COR-L47 (cell line): ENCODE measurements at regions not wholly inside any gene's neighbourhood (a gene's known extent, or its start where the extent isn't known, plus 50 kb on each side); places are given as distances from the start of the nearest gene placed in this dataset.
"Not testable (repeated sequence)": the region's sequence is repeated elsewhere in the genome, so short reads cannot be mapped to it uniquely, and the experiment has no call there.

ENCODE experiments used
- DNase-seq: peaks from one replicate; lab custom pipeline; 2025; lab: John Stamatoyannopoulos, UW

DNA sequence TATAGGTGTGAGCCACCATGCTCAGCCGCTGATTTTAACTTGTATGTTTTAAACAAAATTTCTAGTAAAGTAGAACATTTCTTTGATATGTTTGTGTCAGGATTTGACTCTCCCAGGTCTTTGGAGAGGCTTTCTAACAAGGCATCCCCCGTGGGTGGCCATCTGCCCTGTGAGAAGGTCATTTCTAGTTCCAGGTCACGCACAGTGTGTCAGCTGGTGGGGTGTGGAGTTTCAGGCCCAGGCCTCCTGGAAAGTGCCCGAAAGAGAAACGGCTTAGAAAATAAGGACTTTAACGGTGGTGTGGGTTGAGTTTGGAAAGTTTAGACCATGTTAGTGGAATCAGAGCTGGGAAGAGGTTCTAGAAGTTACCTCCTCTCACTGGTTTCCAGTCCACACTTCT lies 61.0 kb downstream of the SPDYE17 start:
- DNase-seq, result not testable (repeated sequence)

DNA sequence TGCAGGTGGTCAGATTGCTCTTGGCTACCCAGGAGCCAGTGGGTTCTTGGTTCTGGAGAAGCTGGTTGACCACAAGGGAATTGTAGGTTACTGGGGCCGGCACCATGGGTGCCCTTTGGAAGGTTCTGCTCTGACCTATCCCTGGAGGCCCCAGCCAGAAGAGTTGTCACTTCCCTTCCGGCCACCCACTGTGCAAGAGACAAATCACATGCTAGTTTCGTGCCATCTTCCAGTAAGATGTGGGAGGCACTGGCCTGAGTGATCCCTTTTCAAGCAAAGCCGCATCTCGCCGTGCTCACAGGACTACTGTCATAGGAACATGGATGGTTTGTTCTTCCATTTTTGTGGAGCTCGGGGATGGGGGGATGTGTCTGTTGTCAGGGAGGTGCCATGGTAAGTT lies 62.3 kb downstream of the SPDYE17 start:
- DNase-seq, result not testable (repeated sequence)

- not testable (repeated sequence) for DNase-seq
These were observed 66.2 kb downstream of the SPDYE17 start for GRCh38 chr7:76965731-76966548.

- DNase-seq, result not testable (repeated sequence)
These were observed 68.1 kb downstream of the SPDYE17 start for GRCh38 chr7:76964050-76964449.

DNA sequence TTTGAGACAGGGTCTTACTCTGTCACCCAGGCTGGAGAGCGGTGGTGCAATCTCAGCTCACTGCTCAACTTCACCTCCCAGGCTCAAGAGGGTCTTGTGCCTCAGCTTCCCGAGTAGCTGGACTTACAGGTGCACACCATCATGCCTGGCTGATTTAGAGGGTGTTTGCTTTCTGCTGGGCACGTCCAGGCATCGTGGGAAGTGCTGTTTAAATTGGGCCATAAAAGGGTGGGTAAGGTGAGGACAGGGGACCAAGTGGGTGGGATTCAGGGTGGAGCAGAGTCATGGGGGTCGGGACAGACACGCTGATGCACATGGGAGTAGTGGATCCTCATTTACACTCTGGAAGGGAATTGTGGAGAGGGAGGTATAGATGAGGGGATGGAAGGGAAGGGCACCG lies 69.1 kb downstream of the SPDYE17 start:
- not testable (repeated sequence) for DNase-seq

- DNase-seq, result not testable (repeated sequence)
These were observed 71.7 kb downstream of the SPDYE17 start for GRCh38 chr7:76960400-76960986.

- not testable (repeated sequence) for DNase-seq
These were observed 72.4 kb downstream of the SPDYE17 start for GRCh38 chr7:76959573-76960399.

- not testable (repeated sequence) for DNase-seq
These were observed 75.6 kb downstream of the SPDYE17 start for GRCh38 chr7:76956531-76956930.

DNA sequence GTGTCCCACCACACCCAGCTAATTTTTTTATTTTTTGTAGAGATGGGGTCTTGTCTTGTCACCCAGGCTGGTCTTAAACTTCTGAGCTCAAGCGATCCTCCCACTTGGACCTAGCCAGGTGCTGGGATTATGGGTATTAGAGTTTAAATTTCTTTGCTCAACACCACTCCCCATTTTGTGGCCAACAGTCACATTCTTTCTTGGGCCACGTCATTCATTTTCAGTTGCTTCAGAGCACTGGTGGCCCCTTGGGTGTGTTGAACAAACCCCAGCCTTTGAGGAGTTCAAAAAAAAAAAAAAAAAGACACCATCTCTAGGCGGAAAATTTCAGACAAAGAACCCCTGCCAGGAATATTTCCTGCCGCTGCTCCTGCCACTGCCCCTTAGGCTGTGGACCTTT lies 77.0 kb downstream of the SPDYE17 start:
- not testable (repeated sequence) for DNase-seq

- DNase-seq, result not testable (repeated sequence)
These were observed 87.6 kb downstream of the SPDYE17 start for GRCh38 chr7:76944603-76945002.

DNA sequence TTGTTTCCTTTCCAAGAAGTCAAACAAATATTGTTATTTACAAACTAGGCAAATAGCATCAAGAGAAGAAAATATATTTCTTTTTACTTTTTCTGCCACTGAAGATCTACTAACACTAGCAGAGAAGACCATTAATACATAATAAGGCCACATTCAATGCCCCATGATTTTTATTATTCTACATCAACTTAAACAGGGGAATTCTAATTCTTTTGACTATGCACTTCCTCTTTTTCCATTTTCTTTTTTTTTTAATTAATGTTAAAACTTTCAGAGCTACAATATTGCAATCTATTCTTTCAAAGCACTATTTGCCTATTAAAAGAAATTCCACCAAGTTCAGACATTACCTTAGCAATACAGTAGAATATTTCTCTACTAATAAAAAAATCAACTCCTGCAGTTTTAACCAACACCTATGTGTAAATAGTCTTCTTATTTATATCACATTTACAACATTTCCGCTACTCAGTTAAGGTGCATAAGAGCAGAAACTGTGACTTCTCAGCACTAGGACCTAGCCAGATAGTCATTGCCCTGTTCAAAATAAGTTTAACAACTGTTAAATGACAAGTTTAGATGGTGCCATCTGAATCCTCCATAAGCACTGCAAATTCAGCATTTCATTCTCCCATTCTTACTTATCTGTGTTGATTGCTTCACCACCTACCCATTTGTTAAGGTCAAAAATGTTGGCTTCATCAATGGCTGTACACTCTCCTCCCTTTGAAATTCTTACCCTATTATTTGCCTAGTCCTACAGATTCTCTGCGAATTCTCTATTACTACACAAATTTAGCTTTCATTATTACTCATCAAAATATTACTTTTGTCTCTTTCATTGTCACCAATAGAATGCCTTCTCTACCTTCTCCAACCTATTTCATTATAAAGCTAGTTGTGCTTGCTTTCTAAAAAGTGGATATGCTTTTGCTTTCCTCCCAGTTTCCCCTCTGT lies 90.1 kb downstream of the SPDYE17 start:
- not testable (repeated sequence) for DNase-seq

- not testable (repeated sequence) for DNase-seq
These were observed 94.4 kb downstream of the SPDYE17 start for GRCh38 chr7:76937781-76938180.

DNA sequence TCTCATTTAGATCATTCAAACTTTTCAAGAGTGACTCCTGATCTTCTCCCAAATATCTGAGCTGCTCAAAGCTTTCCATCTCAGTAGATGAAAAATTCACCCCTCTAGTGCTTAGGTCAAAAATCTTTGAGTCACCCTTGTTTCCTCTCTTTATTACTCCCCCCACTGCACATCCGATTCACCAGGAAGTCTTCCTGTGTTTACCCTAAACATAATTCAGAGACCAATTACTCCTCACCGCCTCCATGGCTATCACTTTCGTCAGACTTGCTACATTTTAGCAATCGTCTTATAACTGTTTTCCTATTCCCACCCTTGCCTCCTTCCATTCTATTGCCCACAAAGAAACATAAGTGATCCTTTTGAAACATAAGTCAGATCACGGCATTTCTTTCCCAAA lies 94.8 kb downstream of the SPDYE17 start:
- peak; percentile 35 for DNase-seq

DNA sequence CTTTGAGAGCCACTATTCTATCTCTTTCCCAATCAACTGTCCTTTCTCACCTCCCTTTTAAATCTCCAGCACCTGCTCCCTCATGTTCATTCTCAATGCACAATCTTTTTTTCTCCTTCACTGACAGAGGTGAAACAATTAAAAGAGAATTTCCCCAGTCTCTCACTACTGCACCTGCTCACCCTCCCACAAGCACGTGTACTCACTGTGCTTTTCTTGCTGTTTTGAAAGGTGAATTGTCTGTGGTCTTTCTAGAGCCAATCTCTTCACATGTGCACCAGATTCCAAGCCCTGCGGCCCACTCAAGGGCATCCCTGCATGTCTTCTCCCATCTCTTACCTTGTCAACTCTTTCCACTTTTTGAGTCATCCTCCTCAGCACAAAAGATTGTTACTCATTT lies 95.8 kb downstream of the SPDYE17 start:
- DNase-seq, result peak; percentile 35

- DNase-seq, result not testable (repeated sequence)
These were observed 97.5 kb downstream of the SPDYE17 start for GRCh38 chr7:76934711-76935110.

GRCh38 chr7:76932957-76933356 lies 99.2 kb downstream of the SPDYE17 start:
- not testable (repeated sequence) for DNase-seq

- DNase-seq, result not testable (repeated sequence)
These were observed 100.7 kb downstream of the SPDYE17 start for GRCh38 chr7:76931441-76931840.

GRCh38 chr7:76930416-76930815 lies 101.7 kb downstream of the SPDYE17 start:
- not testable (repeated sequence) for DNase-seq

GRCh38 chr7:76928751-76929150 lies 103.4 kb downstream of the SPDYE17 start:
- DNase-seq, result not testable (repeated sequence)

GRCh38 chr7:76927741-76928393 lies 104.3 kb downstream of the SPDYE17 start:
- not testable (repeated sequence) for DNase-seq

- not testable (repeated sequence) for DNase-seq
These were observed 105.7 kb downstream of the SPDYE17 start for GRCh38 chr7:76926416-76926815.
